MM.1S (cell line): ENCODE measurements at regions not wholly inside any gene's neighbourhood (a gene's known extent, or its start where the extent isn't known, plus 50 kb on each side); places are given as distances from the start of the nearest gene placed in this dataset.
"Not testable (repeated sequence)": the region's sequence is repeated elsewhere in the genome, so short reads cannot be mapped to it uniquely, and the experiment has no call there.

ENCODE experiments used
- CTCF ChIP-seq: fragments of 300-600 bp; sonication (generic); IDR thresholded peaks from 2 replicates; pipeline ENCODE4 v1.5.1; 2016; ENCODE audit warnings: antibody characterized with exemption, low read length, mixed read lengths
- EZH2 ChIP-seq: fragments of 300-600 bp; sonication (generic); optimal IDR thresholded peaks from 2 replicates; pipeline ENCODE3; 2017; ENCODE audit warnings: low read depth, mild to moderate bottlenecking, antibody characterized with exemption, low read length, mixed read lengths

- TF ChIP-seq CTCF, EZH2: not testable (repeated sequence)
These were observed 86.2 kb upstream of the ADCY2 start for GRCh38 chr5:7309715-7310114.
